ENCODE measurements at regions not wholly inside any gene's neighbourhood (a gene's known extent, or its start where the extent isn't known, plus 50 kb on each side); places are given as distances from the start of the nearest gene placed in this dataset.
"Not testable (repeated sequence)": the region's sequence is repeated elsewhere in the genome, so short reads cannot be mapped to it uniquely, and the experiment has no call there.

DNA sequence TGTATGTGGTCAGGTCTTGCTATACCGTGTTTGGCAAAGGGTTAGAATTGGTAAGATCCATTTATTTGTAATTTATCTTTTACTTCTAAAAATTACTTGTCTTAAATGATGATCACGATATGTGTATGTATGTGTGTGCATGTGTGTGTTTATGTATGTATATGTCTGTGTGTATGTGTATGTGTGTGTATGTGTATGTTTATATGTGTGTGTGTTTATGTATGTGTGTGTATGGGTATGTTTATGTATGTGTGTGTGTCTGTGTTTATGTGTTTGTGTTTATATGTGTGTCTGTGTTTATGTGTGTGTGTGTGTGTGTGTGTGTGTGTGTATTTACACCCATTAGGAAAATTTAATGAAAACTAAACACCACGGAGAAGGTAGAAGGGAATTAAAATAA is 176.9 kb upstream of the FZD8 start:
- no peak for DNase-seq

DNA sequence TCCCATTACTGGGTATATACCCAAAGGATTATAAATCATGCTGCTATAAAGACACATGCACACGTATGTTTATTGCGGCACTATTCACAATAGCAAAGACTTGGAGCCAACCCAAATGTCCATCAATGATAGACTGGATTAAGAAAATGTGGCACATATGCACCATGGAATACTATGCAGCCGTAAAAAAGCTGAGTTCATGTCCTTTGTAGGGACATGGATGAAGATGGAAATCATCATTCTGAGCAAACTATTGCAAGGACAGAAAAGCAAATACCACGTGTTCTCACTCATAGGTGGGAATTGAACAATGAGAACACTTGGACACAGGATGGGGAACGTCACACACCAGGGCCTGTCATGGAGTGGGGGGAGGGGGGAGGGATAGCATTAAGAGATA is 175.0 kb upstream of the FZD8 start:
- DNase-seq, result not testable (repeated sequence)

DNA sequence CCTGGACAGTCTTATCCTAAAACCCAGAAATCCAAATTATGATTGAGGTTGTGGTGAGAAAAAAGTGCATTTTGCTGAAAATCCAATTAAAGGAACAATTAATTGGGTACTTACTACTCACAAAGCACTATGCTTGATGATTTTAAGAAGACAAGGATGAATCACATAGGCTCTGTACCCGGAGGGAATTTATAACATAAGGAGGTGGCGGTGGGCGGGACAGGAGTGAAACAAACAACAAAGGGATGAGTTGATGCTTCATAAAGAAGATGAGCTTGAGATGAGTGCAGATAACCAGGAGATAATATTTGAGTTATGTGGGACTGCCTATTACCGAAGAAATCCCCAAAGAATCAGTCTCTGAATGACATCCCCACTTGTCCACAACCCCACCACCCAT is 171.1 kb upstream of the FZD8 start:
- DNase-seq, result no peak

DNA sequence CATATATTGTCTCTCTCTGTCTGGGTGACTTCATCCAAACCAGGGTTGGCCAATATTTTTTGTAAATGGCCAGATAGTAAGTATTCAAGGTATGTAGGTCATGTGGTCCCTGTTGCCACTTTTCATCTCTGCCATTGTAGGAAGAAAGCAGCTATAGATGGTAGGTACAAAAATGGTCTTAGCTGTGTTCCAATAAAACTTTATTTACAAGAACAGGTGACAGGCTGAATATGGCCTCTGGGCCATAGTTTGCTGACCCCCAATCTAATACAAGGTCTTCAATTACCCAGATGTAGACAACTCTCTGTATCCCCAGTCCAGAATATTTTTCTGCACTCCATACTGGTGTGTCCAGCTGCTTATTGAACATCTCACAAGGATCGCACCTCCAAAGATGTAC is 166.2 kb upstream of the FZD8 start:
- DNase-seq, result no peak

DNA sequence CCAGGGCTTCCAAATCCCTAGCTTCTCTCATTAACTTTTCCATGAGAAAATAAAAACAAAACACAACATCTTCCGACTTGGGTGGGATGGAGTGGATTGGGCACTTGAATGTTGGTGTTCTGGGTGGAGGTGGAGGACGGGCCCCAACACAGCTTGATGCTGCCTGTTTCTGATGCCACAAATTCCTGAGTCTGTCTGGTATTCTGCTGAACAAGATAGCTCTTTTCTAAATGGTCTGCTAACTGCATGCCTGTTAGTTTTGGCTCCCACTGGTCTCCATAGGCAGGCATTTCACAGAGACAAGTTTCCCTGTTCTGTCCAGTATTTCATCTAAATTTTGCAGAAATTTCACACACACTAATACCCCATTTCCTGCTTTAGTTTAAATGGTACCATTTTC is 160.9 kb upstream of the FZD8 start:
- DNase-seq, result no peak

DNA sequence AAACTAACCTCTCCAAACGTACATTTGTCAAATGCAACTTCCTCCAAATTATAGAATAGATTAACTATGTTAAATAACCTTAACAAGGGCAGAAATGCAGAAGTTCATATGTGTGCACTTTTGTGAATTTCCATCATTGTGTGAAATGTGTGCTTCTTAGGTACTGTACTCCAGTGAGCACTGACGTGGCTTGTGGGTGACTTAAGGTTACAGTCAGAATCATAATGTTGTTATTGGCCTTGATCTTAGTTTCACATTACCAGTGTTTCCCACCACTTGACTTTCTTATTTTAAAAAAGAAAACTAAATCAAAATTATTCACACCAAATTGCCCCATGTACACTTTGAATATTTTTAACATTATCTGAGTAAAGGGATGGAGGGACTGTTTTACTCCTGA is 155.1 kb upstream of the FZD8 start:
- DNase-seq, result no peak

DNA sequence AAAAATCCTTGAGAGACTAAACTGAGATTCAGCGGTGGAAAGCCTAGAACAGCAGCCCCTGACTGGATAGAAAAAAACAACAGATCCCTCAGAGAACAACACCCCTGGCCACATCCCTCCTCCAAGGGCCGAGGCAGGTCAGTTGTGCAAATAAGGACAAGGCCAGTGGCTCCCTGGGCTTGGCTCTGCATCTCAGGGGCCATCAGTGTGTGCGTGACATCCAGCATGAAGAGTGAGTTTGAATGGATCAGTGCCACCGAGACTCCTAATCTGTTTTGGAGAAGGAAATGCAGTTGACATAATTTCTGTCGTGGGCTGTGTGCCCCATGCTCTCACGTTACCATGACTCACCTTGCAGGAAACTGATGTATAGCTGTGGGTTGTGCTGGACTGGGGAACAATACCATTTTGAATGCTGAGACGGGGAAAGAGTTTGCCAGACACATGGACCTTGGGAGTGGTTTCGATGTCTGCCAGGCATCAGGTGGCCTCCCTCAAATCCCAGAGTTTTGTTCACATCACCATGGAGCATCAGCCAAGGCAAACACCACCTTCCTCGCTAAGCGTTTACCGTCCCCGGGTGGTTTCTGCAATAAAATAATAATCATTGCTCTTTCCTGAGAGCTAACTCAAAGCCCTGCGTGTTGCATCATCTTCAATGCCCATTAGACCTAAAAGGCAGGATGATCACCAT is 153.2 kb upstream of the FZD8 start:
- DNase-seq, result no peak

DNA sequence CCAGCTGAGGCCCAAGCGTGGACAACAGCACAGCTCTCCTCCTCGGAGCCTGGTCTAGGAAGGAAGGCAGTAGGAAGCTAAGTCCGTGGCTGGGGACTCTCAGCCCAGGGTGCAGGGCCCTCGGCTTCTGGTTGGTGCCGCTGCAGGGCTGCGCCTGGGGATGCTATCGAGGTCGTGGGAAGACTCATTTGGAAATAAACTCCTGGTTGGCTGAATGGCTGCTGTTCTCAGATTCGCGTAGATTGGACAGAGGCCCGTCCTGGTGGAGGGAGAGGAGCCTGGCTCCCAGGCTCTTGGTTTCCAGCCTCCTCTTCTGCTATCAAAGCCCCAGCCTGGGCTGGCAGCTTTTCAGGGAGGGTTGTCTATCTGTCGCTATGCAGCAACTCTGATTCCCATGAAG is 152.6 kb upstream of the FZD8 start:
- DNase-seq, result no peak

DNA sequence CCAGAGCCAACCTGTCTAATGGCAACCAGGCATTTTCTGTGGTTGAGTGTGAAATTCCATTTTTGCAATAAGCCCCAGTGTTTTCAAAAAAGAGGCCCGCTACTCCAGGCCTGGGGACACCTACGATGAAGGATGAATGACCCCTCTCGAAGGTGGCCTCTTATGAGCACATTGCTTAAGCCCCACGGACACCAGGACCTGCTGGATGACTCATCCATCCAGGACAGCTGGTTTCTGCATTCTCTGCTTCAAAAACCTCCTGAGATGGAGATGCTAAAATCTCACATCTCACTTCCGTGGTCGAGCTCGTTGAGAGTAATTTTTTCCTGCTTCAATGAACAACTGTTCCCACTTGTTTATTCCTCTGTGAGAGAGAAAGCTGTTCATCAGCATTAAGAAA is 150.2 kb upstream of the FZD8 start:
- DNase-seq, result no peak

DNA sequence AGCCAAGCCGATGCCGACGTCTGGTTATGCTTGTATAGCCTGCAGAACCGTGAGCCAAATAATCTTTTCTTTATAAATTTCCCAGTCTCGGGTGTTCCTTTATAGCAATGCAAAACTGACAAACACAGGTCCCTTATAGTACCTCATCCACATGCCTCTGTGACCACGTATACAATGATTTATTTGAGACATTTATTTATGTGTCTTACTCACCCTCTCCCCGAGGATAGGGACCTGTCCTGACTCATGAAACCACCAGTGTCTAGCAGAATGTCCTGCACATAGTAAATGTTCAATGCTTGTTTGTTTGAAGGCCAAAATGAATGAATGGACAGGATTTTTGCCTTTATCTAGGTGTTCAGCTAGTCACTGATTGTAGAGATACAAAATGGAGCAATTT is 147.9 kb upstream of the FZD8 start:
- DNase-seq, result no peak

DNA sequence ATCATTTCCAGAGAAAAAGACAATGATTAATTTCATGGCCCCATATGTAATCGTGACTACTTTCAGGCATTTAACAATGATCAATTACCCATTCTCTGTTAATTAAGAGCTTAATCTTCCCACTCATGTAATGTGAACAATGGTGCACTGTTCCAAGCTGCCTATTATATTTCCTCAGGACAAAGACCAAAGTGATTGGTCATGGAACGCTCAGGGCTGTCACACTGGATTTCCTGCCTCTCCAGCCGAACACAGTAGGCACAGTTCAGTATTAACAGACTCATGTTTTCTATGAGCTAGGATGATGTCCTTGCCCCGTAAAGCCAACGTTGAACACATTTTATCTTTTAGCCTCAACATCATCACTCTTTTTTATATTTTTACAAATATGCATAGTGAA is 142.7 kb upstream of the FZD8 start:
- DNase-seq, result no peak

DNA sequence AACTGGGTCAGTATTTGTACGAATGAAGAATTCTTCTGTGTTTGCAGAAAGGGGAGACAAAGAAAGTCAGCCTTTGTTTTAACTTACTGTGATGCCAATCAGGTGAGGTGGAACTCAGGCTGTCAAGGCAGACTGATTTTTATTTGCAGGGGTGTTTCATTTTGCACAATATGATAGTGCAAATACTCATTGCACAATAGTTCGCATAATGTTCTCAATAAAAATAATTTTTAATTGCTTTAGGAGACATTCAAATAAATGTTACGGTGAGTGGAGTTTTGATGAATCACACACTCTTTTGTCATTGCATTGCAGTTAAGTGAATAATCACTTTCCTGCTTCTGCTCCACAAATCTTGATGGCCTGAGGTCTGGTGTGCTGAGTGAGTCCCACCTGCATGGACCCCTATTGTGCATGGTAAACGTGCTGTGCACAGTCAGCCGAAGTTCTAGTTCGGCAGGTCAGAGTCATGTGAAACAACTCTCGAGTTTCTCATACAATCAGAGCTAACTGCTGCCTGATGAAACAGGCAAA is 141.3 kb upstream of the FZD8 start:
- no peak for DNase-seq

DNA sequence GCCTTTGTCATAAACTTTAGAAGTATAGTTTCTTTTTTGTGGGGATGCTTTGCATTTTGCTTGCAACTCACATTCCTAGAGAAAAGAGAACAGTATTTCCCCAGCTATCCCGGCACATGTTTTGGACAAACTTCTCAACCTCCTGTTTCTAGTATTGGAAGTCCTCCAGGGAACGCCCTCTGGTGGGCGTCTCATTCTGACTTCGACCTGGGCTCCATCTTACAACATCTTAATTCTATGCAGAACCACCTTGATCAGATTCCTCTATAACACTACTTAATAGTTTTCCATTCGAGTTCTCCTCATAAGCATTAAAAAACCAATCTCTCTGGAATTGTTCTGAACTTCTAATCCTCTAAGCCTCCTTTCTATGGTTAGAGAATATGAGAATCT is 139.5 kb upstream of the FZD8 start:
- DNase-seq, result peak in 1 of 2 experiments; percentile 16

DNA sequence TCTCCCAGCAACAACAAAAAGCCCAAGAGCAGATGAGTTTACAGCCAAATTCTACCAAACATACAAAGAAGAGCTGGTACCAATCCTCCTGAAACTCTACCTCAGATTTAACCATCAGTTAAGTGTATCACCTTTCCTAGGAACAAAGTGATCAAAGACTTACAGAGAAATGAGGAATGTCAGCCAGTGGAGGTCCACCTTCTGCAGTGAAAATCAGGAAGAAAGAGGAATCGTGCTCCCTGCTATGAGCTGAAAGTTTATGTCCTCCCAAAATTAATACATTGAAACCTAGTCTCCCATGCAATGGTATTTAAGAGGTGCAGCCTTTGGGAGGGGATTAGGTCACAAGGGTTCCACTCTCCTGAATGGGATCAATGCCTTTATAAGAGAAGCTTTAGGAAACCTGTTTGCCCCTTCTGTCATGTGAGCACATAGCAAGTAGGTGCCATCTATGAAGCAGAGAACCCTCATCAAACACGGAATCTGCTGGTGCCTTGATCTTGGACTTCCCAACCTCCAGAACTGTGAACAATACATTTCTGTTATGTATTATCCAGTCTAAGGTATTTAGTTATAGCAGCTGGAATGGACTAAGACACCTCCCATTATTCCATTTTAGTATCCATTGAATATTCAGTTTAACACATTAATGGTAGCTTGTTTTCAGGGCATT is 139.0 kb upstream of the FZD8 start:
- DNase-seq, result no peak

DNA sequence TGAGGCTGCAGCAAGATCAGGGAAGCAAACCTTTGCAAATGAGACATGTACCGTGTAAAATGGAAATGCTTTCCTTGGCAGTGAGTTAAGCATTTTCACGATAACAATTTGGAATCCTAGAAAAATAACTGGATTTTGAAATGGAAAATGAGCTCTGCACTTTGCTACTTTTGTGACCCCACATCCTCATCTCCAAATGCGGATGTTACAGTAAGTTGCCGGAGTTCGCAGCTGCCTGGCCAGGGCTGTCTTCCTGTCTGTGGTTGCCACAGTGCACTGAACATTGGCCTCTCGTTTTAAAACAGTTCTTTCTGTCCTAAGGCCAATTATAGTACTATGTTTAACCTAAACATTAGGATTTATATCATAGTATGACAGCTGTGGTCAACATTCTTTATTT is 136.2 kb upstream of the FZD8 start:
- no peak for DNase-seq

DNA sequence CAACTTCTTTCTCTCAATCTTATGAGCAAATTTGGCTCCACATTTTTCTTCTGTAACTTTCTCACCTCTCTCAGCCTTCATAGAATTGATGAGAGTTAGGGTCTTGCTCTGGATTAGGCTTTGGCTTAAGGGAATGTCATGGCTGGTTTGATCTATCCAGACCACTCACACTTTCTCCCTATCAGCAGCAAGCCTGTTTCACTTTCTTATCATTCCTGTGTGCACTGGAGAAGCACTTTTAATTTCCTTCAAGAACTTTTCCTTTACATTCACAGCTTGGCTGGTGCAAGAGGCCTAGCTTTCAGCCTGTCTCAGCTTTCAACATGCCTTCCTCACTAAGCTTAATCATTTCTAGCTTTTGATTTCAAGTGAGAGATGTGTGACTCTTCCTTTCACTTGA is 134.5 kb upstream of the FZD8 start:
- not testable (repeated sequence) for DNase-seq

DNA sequence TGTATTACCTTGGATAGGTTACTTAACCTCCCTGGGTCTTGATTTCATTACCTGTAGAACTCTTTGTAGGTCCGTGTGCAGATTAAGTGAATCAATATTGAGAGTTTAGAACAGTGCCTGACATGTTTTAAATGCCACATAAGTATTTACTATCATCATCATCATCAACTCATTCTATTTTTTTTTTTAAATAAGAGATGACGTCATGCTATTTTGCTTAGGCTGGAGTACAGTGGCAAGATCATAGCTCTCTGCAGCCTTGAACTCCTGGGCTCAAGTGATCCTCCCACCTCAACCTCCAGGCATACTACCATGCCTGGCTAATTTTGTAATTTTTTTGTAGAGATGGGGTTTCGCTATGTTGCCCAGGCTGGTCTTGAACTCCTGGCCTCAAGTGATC is 132.0 kb upstream of the FZD8 start:
- no peak for DNase-seq

DNA sequence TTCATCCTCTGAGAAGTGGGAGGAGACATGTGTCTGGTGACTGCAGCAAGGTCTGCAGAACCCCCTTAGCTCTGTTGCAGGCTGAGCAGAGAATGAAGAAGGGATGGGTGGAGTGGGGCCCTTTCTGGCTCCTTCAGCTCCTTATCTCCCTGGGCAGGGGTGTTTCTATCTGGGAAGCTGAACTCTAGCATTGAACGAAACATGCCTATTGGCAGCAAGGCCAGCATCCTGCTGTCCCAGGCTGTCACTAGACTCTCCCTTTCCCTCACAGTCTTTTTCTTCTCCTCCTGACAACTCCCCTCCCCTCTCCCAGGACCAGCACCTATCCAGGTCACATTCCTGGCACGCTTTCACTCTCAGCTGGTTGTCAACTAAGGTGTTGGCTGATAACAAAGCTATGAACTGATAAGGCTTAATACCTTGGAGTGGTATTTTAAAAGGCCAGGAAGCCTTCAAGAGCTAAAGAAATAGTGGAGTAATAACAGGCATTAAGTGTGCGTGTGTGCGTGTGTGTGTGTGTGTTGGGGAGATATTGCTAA is 128.8 kb upstream of the FZD8 start:
- DNase-seq, result no peak

DNA sequence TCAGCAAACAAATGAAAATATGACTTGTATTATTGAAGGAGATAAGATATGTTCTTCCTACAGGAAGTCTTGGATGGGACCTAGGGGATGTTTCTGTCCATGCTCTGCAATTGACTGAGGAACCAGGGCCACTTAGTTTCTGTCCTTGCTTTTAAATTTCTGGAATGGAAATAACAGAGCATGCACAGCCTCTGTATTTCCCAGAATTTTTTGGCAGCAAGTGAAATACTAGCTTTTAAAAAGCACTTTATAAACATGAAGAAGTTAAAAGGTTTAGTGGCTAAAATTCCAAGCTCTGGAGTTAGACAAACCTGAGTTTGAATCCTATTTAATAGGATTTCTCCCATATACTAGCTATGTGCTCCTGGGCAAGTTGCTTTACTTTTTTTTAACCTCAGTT is 127.7 kb upstream of the FZD8 start:
- no peak for DNase-seq

DNA sequence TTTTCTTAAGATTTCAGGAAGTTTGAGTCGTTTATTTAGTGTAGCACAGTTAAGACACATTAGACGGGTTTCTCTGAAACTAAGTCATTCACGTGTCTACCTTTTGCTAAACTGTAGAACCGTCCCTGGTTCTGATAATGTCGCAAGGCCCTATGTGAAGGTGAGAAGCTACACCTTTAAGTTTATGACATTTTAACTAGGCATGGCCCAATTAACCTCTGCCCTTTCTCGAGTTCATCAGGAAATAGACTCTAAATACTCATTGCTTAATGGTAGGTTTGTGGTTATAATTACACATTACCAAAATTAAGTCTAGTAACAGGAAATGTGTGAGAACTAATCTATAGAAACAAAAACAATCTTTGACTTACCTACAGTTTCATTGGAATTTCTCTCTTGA is 126.6 kb upstream of the FZD8 start:
- no peak for DNase-seq

DNA sequence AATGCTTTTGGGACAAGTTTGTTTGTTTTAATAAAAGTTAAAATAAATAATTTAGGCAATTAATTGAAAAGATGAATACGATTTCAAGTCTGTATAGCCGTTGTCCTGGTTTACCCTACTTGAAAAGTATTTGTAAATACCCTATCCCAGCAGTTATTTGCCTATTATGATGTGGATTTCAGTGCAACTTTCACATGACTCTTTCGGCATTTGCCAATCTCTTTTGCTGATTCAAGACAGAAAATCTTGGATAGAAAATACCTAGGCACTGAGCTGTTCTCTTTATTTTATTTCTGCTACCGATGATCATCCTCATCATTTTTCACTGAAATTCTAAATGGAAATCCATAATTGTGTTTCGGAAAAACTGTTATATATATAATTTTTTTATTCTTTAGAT is 125.9 kb upstream of the FZD8 start:
- DNase-seq, result no peak

DNA sequence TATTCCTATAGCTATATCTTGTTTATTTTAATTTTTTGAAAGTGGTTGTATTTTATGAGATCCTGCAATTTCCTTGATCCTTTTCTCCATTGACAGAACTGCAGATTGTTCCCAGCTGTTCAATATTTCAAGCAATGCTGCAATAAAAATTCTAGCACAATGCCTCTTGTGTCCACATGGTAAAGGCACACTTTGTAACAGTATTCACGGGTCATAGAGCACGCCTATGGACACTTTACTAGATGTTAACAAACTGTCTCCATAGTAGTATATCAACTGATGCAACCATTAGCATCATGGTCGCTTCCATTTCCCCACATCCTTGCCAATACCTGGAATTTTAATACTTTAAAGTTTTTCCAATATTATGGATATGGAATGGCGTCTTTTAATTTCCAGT is 123.9 kb upstream of the FZD8 start:
- no peak for DNase-seq

DNA sequence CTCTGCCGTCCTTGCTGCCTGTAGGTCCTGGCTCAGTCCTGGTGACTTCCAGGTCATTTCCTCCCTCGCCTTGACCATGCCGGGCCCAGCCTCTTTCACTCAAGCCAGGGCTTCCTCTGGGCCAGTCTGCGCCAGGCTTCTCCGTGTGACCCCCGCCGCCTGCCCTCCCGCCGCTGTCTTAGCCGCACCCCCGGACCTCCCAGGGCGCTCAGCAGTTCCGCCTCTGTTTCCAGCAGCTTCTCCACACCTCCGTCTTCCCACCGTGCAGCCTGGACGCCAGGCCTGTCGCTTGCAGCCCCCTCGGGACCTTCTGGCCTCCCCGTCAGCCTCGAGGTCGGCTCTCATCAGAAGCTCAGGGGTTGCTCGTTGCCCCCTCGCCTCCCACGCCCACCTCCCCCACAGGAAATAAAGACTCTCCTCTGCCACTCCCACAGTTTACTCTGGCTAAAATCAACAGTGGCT is 123.0 kb upstream of the FZD8 start:
- DNase-seq, result no peak

DNA sequence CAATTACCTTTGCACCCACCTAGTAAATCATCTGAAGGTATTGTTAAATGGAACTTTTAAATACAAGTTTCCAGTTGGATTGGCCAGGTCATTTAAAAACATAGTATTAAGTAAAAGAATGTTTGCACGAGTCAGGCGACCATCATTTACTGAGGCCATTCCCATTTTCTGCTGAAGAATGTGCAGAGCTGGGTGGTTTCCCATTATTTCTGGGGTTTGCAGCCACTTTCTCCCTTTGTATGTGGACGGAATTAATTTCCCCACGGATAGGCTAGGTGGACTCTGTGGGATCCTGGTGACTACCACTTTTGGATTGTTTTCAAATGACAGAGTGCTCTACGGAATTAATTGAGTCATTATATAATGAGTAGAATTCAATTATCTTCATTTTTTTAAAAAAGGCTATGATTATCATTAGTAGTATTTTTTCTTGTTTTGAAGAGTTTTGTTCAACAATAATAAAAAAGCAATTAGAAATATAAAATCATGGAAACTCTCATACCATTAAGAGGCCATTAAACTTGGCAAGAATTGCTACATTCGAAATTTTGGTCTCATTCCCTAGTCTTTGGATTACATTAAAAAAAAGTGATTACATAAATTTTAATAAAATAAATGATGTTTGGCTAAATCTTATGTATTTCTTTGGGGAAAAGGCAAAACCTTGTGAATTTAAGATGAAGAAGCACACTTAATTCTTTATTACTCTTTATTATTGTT is 120.4 kb upstream of the FZD8 start:
- DNase-seq, result no peak
